Bronchial epithelial cell (primary cell): ENCODE measurements at regions not wholly inside any gene's neighbourhood (a gene's known extent, or its start where the extent isn't known, plus 50 kb on each side); places are given as distances from the start of the nearest gene placed in this dataset.

ENCODE experiments used
- DNase-seq: peaks from one replicate; pipeline ENCODE4 v3.0.0-alpha.2; 2010; ENCODE audit warnings: low read depth
- FAIRE-seq: peaks from 2 replicates; lab custom pipeline; 2011; peaks lifted over from hg19 to GRCh38; lab: Jason Lieb, UNC
- H3K27me3 ChIP-seq: 2 replicates; pipeline ENCODE4 v1.5.1; 2011; ENCODE audit warnings: low read length; ENCODE audit not compliant: control insufficient read depth, insufficient read depth
- H3K36me3 ChIP-seq: 2 replicates; pipeline ENCODE4 v1.5.1; 2011; ENCODE audit warnings: low read length; ENCODE audit not compliant: control insufficient read depth, insufficient read depth
- H3K4me3 ChIP-seq: 2 replicates; pipeline ENCODE4 v1.5.1; 2011; ENCODE audit warnings: mild to moderate bottlenecking, low read depth, low read length, control low read depth
- TF ChIP-seq, protein P1 (sequence below): IDR thresholded peaks from 2 replicates; pipeline ENCODE4 v1.5.1; 2011; ENCODE audit warnings: mild to moderate bottlenecking, moderate library complexity, low read length, control low read depth, inconsistent platforms; ENCODE audit not compliant: insufficient read depth, severe bottlenecking

DNA sequence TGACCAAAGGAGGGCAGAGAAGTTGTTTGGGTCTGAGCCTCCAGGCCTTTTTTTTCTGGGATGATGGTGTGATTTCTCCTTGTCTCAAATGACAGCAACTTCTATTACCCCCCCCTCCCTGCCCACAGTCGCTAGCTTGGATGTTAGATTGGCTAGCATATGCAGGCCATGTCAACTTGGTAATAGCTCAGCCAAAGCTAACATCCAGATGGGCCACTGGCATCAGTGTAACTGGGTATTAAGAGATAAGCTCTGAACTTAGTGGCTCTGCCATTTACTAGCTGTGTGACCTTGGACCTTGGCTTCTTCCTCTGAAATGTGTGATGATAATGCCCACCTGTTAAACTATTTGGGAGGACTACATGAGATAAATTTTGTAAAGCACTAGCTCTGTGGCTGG is 86.9 kb upstream of the TSPAN2 start:
- no peak for DNase-seq
- Histone ChIP-seq H3K4me3 (no peak overlapping the region), H3K27me3 (no peaks in the 10 kb centered on the region), H3K36me3 (no peaks in the 10 kb centered on the region)
- no peak for FAIRE-seq
- TF ChIP-seq, protein P1, sequence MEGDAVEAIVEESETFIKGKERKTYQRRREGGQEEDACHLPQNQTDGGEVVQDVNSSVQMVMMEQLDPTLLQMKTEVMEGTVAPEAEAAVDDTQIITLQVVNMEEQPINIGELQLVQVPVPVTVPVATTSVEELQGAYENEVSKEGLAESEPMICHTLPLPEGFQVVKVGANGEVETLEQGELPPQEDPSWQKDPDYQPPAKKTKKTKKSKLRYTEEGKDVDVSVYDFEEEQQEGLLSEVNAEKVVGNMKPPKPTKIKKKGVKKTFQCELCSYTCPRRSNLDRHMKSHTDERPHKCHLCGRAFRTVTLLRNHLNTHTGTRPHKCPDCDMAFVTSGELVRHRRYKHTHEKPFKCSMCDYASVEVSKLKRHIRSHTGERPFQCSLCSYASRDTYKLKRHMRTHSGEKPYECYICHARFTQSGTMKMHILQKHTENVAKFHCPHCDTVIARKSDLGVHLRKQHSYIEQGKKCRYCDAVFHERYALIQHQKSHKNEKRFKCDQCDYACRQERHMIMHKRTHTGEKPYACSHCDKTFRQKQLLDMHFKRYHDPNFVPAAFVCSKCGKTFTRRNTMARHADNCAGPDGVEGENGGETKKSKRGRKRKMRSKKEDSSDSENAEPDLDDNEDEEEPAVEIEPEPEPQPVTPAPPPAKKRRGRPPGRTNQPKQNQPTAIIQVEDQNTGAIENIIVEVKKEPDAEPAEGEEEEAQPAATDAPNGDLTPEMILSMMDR, result no peak

DNA sequence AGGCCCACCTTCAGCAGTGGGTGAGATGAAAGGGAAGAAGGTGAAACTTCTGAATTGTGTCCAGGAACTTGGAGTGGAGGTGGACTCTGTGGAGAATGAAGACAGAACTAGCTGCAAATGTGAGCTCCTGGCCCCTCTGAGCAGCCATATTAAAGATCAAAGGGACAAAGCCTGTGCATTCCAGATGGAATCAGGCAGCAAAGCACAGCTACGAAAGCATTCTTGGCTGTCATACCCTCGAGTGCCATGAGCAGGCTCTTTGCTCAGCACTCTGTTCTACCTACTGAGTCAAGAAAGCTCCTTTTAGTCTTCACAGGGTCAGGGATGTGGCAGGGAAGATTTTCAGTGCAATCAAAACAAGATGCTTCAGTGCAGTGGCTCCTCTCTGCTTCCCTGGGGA is 86.3 kb upstream of the TSPAN2 start:
- no peak for DNase-seq
- FAIRE-seq, result no peak
- TF ChIP-seq, protein P1, result no peak
- H3K27me3 ChIP-seq, result no peaks in the 10 kb centered on the region
- H3K4me3 ChIP-seq, result no peak overlapping the region
- no peaks in the 10 kb centered on the region for H3K36me3 ChIP-seq

DNA sequence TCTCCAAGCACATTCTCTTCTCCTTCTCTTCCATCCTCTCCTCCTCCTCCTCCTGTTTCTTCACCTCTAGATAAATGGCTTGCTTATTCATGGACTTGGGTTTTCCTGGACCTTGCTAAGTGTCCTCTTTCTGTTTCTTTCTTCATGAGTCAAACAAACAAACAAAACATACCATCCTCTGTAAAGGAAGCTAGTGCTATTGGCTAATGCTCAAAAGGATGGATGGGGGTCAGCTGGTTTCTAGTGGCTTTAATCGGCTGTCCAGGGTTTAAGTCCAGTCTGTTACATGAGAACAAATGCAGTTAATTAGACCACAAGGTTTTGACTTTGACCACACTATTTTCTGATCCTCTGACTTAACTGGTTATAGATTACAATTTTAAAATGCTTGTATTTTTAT is 83.8 kb upstream of the TSPAN2 start:
- no peak overlapping the region for H3K4me3 ChIP-seq
- no peaks in the 10 kb centered on the region for H3K36me3 ChIP-seq
- FAIRE-seq (no peak), DNase-seq (no peak)
- H3K27me3 ChIP-seq, result no peaks in the 10 kb centered on the region
- TF ChIP-seq, protein P1, result no peak

DNA sequence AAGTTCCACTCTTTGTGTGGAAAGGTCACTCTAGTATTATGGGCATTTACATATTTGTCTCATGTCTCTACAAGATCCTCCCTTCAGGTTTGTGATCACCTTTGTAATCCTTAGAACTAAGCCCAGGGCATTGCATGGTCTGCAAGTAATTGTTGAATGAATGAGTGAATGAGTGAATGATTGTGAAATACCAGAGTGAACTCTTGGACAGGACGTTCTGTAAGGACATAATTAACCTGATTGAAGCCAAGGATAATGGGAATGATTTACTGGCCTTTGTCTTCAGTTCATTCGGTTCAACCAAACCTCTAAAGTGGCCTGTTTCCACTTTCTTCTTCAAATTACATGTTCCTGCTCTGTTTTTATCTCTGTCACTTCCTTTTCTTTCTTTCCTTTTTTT is 83.0 kb upstream of the TSPAN2 start:
- DNase-seq, result no peak
- H3K36me3 ChIP-seq, result no peaks in the 10 kb centered on the region
- TF ChIP-seq, protein P1, result no peak
- no peak for FAIRE-seq
- H3K27me3 ChIP-seq, result no peaks in the 10 kb centered on the region
- no peak overlapping the region for H3K4me3 ChIP-seq

DNA sequence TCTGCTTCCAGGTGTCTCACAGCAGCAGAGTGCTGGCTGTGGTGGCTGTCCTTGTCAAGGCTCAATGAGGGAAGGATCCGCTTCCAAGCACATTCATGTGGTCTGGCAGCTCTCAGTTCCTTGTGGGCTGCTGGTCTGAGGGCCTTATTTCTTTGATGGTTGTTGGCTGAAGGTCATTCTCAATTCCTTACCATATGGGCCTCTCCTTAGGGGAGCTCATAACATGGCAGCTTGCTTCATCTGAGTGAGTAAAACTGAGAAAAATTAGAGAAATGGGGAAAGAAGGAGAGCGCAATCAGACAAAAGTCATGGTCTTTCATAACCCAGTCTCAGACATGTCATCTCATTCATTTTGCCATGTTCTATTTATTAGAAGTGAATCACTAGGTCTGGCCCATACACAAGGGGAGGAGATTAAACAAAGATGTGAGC is 81.7 kb upstream of the TSPAN2 start:
- no peaks in the 10 kb centered on the region for H3K36me3 ChIP-seq
- H3K27me3 ChIP-seq, result no peaks in the 10 kb centered on the region
- FAIRE-seq, result no peak
- no peak for DNase-seq
- TF ChIP-seq, protein P1, result no peak
- no peak overlapping the region for H3K4me3 ChIP-seq

DNA sequence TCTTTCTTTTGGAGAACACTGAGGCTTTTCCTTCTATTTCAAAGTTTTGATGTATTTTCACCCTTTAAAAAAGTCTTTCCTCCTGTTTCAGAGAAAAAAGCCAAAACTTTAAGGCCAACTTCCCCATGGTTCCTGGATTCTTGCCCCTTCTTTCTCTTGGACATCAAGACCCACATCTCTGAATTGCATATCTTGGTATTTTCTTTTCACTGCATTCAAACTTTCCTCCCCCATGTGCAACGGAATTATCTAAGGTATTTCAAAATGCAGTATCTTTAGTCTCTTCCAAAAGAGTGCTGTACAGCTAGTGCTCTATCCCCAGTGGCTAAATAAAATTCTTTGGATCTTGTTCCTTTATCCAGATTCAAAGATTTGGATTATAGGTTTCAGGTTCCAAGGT is 81.1 kb upstream of the TSPAN2 start:
- H3K36me3 ChIP-seq, result no peaks in the 10 kb centered on the region
- no peak overlapping the region for H3K4me3 ChIP-seq
- no peak for FAIRE-seq
- TF ChIP-seq, protein P1, result no peak
- H3K27me3 ChIP-seq, result no peaks in the 10 kb centered on the region
- no peak for DNase-seq
